Neural progenitor cell (in vitro differentiated cells): ENCODE measurements at regions not wholly inside any gene's neighbourhood (a gene's known extent, or its start where the extent isn't known, plus 50 kb on each side); places are given as distances from the start of the nearest gene placed in this dataset.
"Not testable (repeated sequence)": the region's sequence is repeated elsewhere in the genome, so short reads cannot be mapped to it uniquely, and the experiment has no call there.

Source experiments
- DNase-seq: peaks from one replicate; pipeline ENCODE4 v3.0.0-alpha.2; 2016; ENCODE audit warnings: low spot score
- H2AFZ ChIP-seq: fragments of 200-600 bp; sonication (generic); replicated peaks from 2 replicates; pipeline ENCODE4 v1.6.1; 2016; ENCODE audit warnings: antibody characterized with exemption
- H3F3A ChIP-seq: fragments of 200-600 bp; sonication (generic); 2 replicates; pipeline ENCODE4 v1.6.1; 2016; ENCODE audit warnings: antibody characterized with exemption, low read depth
- H3K27ac ChIP-seq: fragments of 200-600 bp; sonication (generic); 2 replicates; pipeline ENCODE4 v1.5.1; 2016; ENCODE audit warnings: mild to moderate bottlenecking
- H3K27me3 ChIP-seq: fragments of 200-600 bp; sonication (generic); 2 replicates; pipeline ENCODE4 v1.6.1; 2016; ENCODE audit warnings: mild to moderate bottlenecking, moderate library complexity
- H3K36me3 ChIP-seq: fragments of 200-600 bp; sonication (generic); 2 replicates; pipeline ENCODE4 v1.5.1; 2016
- H3K4me1 ChIP-seq: fragments of 200-600 bp; sonication (generic); 2 replicates; pipeline ENCODE4 v1.6.1; 2016; ENCODE audit warnings: mixed run types
- H3K4me2 ChIP-seq: fragments of 200-600 bp; sonication (generic); 2 replicates; pipeline ENCODE4 v1.6.1; 2016
- H3K4me3 ChIP-seq: fragments of 200-600 bp; sonication (generic); 2 replicates; pipeline ENCODE4 v1.5.1; 2016
- H3K79me2 ChIP-seq: fragments of 200-600 bp; sonication (generic); 2 replicates; pipeline ENCODE4 v1.6.1; 2016; ENCODE audit warnings: low read depth
- H3K9ac ChIP-seq: fragments of 200-600 bp; sonication (generic); 2 replicates; pipeline ENCODE4 v1.6.1; 2016
- H3K9me3 ChIP-seq: fragments of 200-600 bp; sonication (generic); 2 replicates; pipeline ENCODE4 v1.5.1; 2016; ENCODE audit warnings: low read depth
- H4K20me1 ChIP-seq: fragments of 200-600 bp; sonication (generic); 2 replicates; pipeline ENCODE4 v1.6.1; 2016; ENCODE audit warnings: low read depth
- H3K27ac Mint-ChIP-seq: 3 replicates; pipeline ENCODE4 v1.8.0; 2021; ENCODE audit warnings: mixed read lengths
- H3K27me3 Mint-ChIP-seq: 2 replicates; pipeline ENCODE4 v1.8.0; 2022; ENCODE audit warnings: low read depth, mild to moderate bottlenecking, inconsistent platforms, moderate library complexity, mixed read lengths; ENCODE audit not compliant: insufficient read depth
- H3K36me3 Mint-ChIP-seq: 3 replicates; pipeline ENCODE4 v1.8.0; 2021; ENCODE audit warnings: mixed read lengths
- H3K4me1 Mint-ChIP-seq: 3 replicates; pipeline ENCODE4 v1.8.0; 2021; ENCODE audit warnings: mixed read lengths
- H3K4me3 Mint-ChIP-seq: 3 replicates; pipeline ENCODE4 v1.8.0; 2021; ENCODE audit warnings: mild to moderate bottlenecking, moderate library complexity, mixed read lengths
- H3K9me3 Mint-ChIP-seq: 3 replicates; pipeline ENCODE4 v1.8.0; 2020; ENCODE audit warnings: mixed read lengths
- EZH2 ChIP-seq: fragments of 200-600 bp; sonication (generic); IDR thresholded peaks from 2 replicates; pipeline ENCODE4 v1.6.1; 2017; ENCODE audit warnings: antibody characterized with exemption, mild to moderate bottlenecking, moderate library complexity
- EZH2phosphoT487 ChIP-seq: fragments of 200-600 bp; sonication (generic); IDR thresholded peaks from 2 replicates; pipeline ENCODE4 v1.6.1; 2017; ENCODE audit warnings: antibody characterized with exemption
- TF ChIP-seq, protein P1 (sequence below): fragments of 200-600 bp; sonication (generic); IDR thresholded peaks from 2 replicates; pipeline ENCODE4 v1.5.1; 2017; ENCODE audit warnings: antibody characterized with exemption, mild to moderate bottlenecking

DNA sequence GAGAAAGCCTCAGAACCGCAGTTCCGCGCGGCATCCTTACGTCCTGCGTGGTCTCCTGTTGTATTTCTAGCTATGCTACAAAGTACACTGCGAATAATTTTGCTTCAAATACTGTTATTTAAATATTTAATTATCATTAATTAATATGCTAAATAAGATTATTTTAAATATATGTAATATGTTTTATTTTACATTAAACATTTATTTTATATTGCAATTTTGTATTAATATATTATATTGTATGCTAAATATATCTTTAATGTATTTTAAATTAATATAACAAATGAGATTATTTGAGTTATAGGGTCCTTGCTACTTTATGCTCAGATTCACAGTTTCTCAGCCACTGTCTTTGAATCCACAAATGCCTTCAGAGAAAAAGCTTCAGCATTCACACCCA is 436.7 kb downstream of the BRD1 start:
- H3F3A ChIP-seq: no peaks in the 10 kb centered on the region
- no peak overlapping the region for H3K27ac Mint-ChIP-seq

DNA sequence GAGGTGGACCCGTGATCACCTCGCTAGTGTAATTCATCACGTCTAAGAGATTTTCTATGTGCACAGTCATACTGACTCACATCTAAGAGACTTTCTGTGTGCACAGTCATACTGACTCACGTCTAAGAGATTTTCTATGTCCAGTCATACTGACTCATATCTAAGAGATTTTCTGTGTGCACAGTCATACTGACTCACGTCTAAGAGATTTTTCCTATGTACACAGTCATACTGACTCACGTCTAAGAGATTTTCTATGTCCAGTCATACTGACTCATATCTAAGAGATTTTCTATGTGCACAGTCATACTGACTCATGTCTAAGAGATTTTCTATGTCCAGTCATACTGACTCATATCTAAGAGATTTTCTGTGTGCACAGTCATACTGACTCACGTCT is 443.8 kb downstream of the BRD1 start:
- not testable (repeated sequence) for H3K9ac ChIP-seq, H3K79me2 ChIP-seq, H2AFZ ChIP-seq, H3K4me1 ChIP-seq, H3K4me2 ChIP-seq, H3K9me3 Mint-ChIP-seq, DNase-seq, H3K36me3 ChIP-seq, H3K4me3 Mint-ChIP-seq, H3K27ac ChIP-seq, H3K27me3 ChIP-seq, H4K20me1 ChIP-seq, H3K4me3 ChIP-seq, H3K27me3 Mint-ChIP-seq, H3K36me3 Mint-ChIP-seq, H3F3A ChIP-seq, H3K9me3 ChIP-seq, H3K27ac Mint-ChIP-seq
- peaks cover 12% of the 10 kb centered on the region for H3K4me1 Mint-ChIP-seq

More for the DNA sequence above, 436.7 kb downstream of the BRD1 start:
- no peak overlapping the region for H3K4me2 ChIP-seq
- H3K27me3 ChIP-seq: no peaks in the 10 kb centered on the region
- H3K27ac ChIP-seq: no peak overlapping the region
- H3K4me1 Mint-ChIP-seq: peaks cover 6% of the 10 kb centered on the region
- H3K4me3 ChIP-seq: no peak overlapping the region
- H4K20me1 ChIP-seq: no peaks in the 10 kb centered on the region
- no peak for TF ChIP-seq EZH2phosphoT487
- TF ChIP-seq EZH2: no peak
- TF ChIP-seq, protein P1, sequence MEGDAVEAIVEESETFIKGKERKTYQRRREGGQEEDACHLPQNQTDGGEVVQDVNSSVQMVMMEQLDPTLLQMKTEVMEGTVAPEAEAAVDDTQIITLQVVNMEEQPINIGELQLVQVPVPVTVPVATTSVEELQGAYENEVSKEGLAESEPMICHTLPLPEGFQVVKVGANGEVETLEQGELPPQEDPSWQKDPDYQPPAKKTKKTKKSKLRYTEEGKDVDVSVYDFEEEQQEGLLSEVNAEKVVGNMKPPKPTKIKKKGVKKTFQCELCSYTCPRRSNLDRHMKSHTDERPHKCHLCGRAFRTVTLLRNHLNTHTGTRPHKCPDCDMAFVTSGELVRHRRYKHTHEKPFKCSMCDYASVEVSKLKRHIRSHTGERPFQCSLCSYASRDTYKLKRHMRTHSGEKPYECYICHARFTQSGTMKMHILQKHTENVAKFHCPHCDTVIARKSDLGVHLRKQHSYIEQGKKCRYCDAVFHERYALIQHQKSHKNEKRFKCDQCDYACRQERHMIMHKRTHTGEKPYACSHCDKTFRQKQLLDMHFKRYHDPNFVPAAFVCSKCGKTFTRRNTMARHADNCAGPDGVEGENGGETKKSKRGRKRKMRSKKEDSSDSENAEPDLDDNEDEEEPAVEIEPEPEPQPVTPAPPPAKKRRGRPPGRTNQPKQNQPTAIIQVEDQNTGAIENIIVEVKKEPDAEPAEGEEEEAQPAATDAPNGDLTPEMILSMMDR: no peak
- peaks cover 10% of the 10 kb centered on the region for H3K9me3 Mint-ChIP-seq
- H3K4me3 Mint-ChIP-seq: no peak overlapping the region
- H3K79me2 ChIP-seq: no peaks in the 10 kb centered on the region
- H3K36me3 Mint-ChIP-seq: no peaks in the 10 kb centered on the region
- H2AFZ ChIP-seq: no peak overlapping the region
- H3K4me1 ChIP-seq: no peaks in the 10 kb centered on the region
- no peaks in the 10 kb centered on the region for H3K9me3 ChIP-seq
- DNase-seq: no peak
- peaks cover 15% of the 10 kb centered on the region for H3K27me3 Mint-ChIP-seq
- H3K36me3 ChIP-seq: no peaks in the 10 kb centered on the region
- H3K9ac ChIP-seq: no peak overlapping the region

DNA sequence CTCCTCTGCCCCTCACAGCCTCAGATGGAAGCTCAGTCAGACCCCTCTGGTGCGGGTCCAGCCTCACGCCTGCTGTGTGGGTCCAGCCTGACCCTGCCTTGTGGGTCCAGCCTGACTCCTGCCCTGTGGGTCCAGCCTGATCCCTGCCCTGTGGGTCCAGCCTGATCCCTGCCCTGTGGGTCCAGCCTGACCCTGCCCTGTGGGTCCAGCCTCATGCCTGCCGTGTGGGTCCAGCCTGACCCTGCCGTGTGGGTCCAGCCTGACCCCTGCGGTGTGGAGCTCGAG is 445.3 kb downstream of the BRD1 start:
- Mint-ChIP-seq H3K4me1 (peaks cover 12% of the 10 kb centered on the region), H3K27me3 (peaks cover 4% of the 10 kb centered on the region), H3K36me3 (no peaks in the 10 kb centered on the region), H3K4me3 (no peak overlapping the region), H3K27ac (no peak overlapping the region), H3K9me3 (no peaks in the 10 kb centered on the region)
- Histone ChIP-seq H4K20me1 (no peaks in the 10 kb centered on the region), H2AFZ (no peak overlapping the region), H3K9me3 (no peaks in the 10 kb centered on the region), H3K4me3 (no peak overlapping the region), H3K9ac (no peak overlapping the region), H3K36me3 (no peaks in the 10 kb centered on the region), H3K79me2 (no peaks in the 10 kb centered on the region), H3K4me2 (no peak overlapping the region), H3K27ac (no peak overlapping the region), H3K4me1 (no peaks in the 10 kb centered on the region), H3F3A (no peaks in the 10 kb centered on the region), H3K27me3 (no peaks in the 10 kb centered on the region)
- TF ChIP-seq EZH2phosphoT487 (no peak), EZH2 (no peak)
- TF ChIP-seq, protein P1: no peak
- no peak for DNase-seq

DNA sequence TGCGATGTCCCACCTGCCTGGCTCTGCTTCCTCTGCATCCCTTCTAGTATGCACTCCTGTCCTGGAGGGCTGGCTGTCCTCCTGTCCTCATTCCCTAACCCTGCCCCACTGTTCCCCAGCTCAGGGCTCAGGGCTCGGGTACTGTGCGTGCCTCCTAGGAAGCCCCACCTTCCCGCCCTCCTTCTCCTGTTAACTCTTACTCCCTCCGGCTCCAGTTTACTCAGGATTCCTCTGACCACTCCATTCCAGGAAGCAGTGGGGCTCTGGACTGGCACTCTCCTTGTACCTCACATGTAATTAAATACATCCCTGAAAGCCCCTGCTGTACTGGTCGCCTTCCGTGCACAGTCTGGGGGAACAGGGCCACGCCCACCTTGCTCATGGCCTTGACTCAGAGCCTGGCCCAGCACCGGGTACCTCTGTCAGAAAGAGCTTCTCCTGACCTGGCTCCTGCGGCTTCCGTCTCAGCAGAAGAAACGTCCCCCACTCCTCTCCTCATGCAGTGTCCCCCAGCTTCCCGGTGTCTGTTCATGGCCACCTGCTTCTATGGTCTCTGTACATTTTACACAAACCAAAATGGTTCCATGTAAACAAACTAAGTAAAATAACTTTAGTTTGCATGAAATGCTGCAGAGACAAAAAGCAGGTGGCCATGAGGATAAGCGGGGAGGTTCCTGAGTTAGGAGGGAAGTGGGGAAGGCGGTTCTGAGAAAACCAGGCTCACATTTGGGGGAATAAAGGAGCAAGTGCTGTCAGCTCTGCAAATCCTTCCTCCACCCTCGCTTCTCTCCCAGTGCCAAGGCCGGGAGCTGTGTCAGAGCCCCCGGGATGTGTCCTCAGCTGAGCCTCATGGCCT is 445.9 kb downstream of the BRD1 start:
- Mint-ChIP-seq H3K9me3 (no peaks in the 10 kb centered on the region), H3K27ac (no peak overlapping the region), H3K4me1 (peaks cover 12% of the 10 kb centered on the region), H3K27me3 (peaks cover 7% of the 10 kb centered on the region), H3K36me3 (no peaks in the 10 kb centered on the region), H3K4me3 (no peak overlapping the region)
- no peaks in the 10 kb centered on the region for H3F3A ChIP-seq
- no peaks in the 10 kb centered on the region for H3K36me3 ChIP-seq
- no peak overlapping the region for H3K27ac ChIP-seq
- H3K4me3 ChIP-seq: no peak overlapping the region
- H3K4me2 ChIP-seq: no peak overlapping the region
- no peaks in the 10 kb centered on the region for H3K79me2 ChIP-seq
- H2AFZ ChIP-seq: no peak overlapping the region
- no peak overlapping the region for H3K9ac ChIP-seq
- DNase-seq: no peak
- no peaks in the 10 kb centered on the region for H4K20me1 ChIP-seq
- no peaks in the 10 kb centered on the region for H3K27me3 ChIP-seq
- TF ChIP-seq EZH2phosphoT487 (no peak), EZH2 (no peak)
- TF ChIP-seq, protein P1: no peak
- H3K4me1 ChIP-seq: no peaks in the 10 kb centered on the region
- H3K9me3 ChIP-seq: no peaks in the 10 kb centered on the region
